ENCODE measurements at regions not wholly inside any gene's neighbourhood (a gene's known extent, or its start where the extent isn't known, plus 50 kb on each side); places are given as distances from the start of the nearest gene placed in this dataset.
"Not testable (repeated sequence)": the region's sequence is repeated elsewhere in the genome, so short reads cannot be mapped to it uniquely, and the experiment has no call there.

DNA sequence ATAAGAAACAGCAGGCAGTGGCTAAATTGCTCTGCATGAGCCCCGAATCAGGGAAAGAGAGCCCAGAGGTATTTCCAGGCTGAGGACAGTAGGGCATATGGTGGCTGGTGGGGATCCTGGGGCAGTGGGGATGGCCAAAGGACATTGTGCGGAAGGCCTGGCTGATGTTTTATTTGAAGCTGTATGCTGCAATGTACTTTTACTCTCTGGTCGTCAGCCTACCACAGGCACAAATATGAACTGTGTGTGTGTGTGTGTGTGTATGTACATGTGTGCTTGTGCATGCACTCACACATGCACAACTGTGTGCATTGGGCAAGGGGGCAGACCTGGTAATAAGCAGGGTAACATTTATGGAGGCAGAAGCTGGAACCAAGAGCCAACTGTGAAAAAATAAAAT is 74.7 kb upstream of the GZMB start:
- in situ Hi-C loops (cut with HindIII; ENCODE audit: low sequenced_read_pairs) = no loop called here
- no peak for TF ChIP-seq CTCF (IDR thresholded peaks at IDR 0.05; ENCODE audit: low read depth, low read length)
- DNase-seq (ENCODE audit: low read depth, low spot score) = no peak
- H3K4me3 ChIP-seq (ENCODE audit: low read depth, low read length) = no peak overlapping the region

DNA sequence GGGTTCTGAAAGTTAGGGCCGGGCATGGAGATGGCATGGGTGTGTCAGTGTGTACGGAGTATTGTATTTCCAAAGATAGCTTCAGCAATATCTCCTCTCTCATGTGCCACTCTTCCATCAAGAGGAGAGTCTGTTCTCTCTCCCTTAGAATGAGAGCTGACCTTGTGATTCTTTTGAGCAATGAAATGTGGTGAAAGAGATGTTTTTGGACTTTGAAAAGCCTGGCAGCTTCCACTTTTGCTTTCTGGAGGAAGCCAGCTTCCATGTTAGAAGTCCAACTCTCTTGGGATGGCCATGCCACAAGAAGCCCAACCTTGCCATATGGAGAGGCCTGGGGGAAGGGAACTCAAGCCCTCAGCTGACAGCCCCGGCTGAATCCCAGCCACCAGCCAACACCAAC is 72.4 kb upstream of the GZMB start:
- in situ Hi-C loops (cut with HindIII; ENCODE audit: low sequenced_read_pairs) = no loop called here
- no peak for TF ChIP-seq CTCF (IDR thresholded peaks at IDR 0.05; ENCODE audit: low read depth, low read length)
- DNase-seq (ENCODE audit: low read depth, low spot score) = no peak
- no peak overlapping the region for H3K4me3 ChIP-seq (ENCODE audit: low read depth, low read length)

DNA sequence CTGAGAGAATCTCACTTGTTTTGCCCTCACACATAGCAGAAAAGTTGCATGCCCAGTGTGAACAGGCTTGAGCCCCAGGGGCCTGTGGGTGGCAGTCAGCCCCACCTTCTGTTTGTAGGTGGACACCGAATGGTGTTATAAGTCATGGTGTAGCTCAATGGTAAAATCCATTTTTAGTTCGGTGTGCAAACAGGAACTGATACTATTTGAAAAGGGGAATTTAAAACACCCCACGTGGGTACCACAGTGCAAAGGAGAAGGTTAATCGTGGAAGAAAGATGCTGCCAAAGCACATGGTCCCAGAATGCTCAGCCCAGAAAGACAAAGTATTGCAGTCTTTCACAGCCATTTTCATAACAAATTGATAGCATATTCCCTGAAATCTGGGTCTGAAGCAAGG is 71.8 kb upstream of the GZMB start:
- no peak overlapping the region for H3K4me3 ChIP-seq (ENCODE audit: low read depth, low read length)
- in situ Hi-C loops (cut with HindIII; ENCODE audit: low sequenced_read_pairs) = no loop called here

GRCh38 chr14:24701062-24701461 is 67.1 kb upstream of the GZMB start:
- H3K4me3 ChIP-seq (ENCODE audit: low read depth, low read length) = no peak overlapping the region
- no peak for DNase-seq (ENCODE audit: low read depth, low spot score)
- in situ Hi-C loops (cut with HindIII; ENCODE audit: low sequenced_read_pairs) = no loop called here
- TF ChIP-seq CTCF (IDR thresholded peaks at IDR 0.05; ENCODE audit: low read depth, low read length) = no peak

More for the DNA sequence above, 71.8 kb upstream of the GZMB start:
- no peak for DNase-seq (ENCODE audit: low read depth, low spot score)
- no peak for TF ChIP-seq CTCF (IDR thresholded peaks at IDR 0.05; ENCODE audit: low read depth, low read length)

GRCh38 chr14:24700511-24700910 is 66.5 kb upstream of the GZMB start:
- TF ChIP-seq CTCF (IDR thresholded peaks at IDR 0.05; ENCODE audit: low read depth, low read length) = no peak
- no peak overlapping the region for H3K4me3 ChIP-seq (ENCODE audit: low read depth, low read length)
- in situ Hi-C loops (cut with HindIII; ENCODE audit: low sequenced_read_pairs) = no loop called here
- no peak for DNase-seq (ENCODE audit: low read depth, low spot score)

DNA sequence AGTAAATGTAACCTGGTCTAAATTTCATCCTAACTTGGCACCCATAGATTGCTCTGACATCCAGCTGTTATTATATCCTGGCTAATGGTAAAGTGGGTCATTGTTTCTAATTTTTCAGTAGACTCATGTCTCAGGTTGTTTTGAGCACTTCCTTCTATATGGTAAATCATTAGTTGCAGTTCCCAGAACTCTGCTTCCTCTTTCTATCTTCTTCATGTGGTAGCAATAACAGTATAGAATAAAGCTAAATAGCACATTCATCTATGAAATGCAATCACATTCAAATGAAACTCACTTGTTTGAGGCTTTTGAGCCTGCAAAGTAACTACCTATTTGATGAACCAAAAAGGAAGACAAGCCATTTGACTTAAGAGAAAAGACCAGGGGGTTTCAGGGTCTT is 65.1 kb upstream of the GZMB start:
- DNase-seq (ENCODE audit: low read depth, low spot score) = no peak
- TF ChIP-seq CTCF (IDR thresholded peaks at IDR 0.05; ENCODE audit: low read depth, low read length) = no peak
- H3K4me3 ChIP-seq (ENCODE audit: low read depth, low read length) = no peak overlapping the region
- in situ Hi-C loops (cut with HindIII; ENCODE audit: low sequenced_read_pairs) = no loop called here

DNA sequence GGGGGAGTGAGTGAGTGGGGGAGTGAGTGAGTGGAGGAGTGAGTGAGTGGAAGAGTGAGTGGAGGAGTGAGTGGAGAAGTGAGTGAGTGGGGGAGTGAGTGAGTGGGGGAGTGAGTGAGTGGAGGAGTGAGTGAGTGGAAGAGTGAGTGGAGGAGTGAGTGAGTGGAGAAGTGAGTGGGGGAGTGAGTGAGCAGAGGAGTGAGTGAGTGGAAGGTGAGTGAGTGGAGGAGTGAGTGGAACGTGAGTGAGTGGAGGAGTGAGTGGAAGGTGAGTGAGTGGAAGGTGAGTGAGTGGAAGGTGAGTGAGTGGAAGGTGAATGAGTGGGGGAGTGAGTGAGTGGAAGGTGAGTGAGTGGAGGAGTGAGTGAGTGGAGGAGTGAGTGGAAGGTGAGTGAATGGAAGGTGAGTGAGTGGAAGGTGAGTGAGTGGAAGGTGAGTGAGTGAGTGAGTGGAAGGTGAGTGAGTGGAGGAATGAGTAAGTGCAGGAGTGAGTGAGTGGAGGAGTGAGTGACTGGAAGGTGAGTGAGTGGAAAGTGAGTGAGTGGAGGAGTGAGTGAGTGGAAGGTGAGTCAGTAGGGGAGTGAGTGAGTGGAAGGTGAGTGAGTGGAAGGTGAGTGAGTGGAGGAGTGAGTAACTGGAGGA is 62.4 kb upstream of the GZMB start:
- H3K4me3 ChIP-seq (ENCODE audit: low read depth, low read length); in situ Hi-C loops (cut with HindIII; ENCODE audit: low sequenced_read_pairs); DNase-seq (ENCODE audit: low read depth, low spot score): not testable (repeated sequence)

Data from astrocyte of the spinal cord (primary cell).